ENCODE measurements at regions not wholly inside any gene's neighbourhood (a gene's known extent, or its start where the extent isn't known, plus 50 kb on each side); places are given as distances from the start of the nearest gene placed in this dataset.
"Not testable (repeated sequence)": the region's sequence is repeated elsewhere in the genome, so short reads cannot be mapped to it uniquely, and the experiment has no call there.

GRCh38 chr17:70327279-70327678 is 157.9 kb downstream of the KCNJ2 start:
- no peak for DNase-seq

GRCh38 chr17:70327723-70328122 is 158.4 kb downstream of the KCNJ2 start:
- DNase-seq = no peak

- no peak for DNase-seq
Measured at GRCh38 chr17:70329721-70330120, 160.4 kb downstream of the KCNJ2 start.

- DNase-seq = not testable (repeated sequence)
Measured at GRCh38 chr17:70331066-70331465, 161.7 kb downstream of the KCNJ2 start.

GRCh38 chr17:70332356-70333210 is 163.3 kb downstream of the KCNJ2 start:
- no peak for DNase-seq

DNA sequence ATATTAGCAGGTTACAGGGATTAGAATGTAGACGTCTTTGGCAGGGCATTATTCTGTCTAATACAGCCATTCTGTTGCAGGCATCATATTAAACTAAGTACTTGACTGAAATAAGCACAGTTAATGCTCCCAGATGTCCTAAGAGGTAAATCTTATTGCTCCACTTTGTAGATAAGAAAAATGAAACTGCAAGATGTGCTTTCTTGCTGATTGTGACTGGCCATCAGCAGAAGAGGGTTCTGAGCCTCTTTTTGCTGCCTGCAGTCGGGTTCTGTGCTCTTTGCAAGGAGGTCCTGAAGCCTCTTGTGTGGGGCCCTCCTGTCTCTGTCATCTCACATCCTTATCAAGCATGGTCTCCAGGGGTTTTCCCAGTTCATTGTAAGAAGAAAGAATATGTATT is 167.1 kb downstream of the KCNJ2 start:
- no peak for DNase-seq

GRCh38 chr17:70338946-70339354 is 169.6 kb downstream of the KCNJ2 start:
- DNase-seq = no peak

GRCh38 chr17:70343114-70343513 is 173.8 kb downstream of the KCNJ2 start:
- DNase-seq = no peak

DNA sequence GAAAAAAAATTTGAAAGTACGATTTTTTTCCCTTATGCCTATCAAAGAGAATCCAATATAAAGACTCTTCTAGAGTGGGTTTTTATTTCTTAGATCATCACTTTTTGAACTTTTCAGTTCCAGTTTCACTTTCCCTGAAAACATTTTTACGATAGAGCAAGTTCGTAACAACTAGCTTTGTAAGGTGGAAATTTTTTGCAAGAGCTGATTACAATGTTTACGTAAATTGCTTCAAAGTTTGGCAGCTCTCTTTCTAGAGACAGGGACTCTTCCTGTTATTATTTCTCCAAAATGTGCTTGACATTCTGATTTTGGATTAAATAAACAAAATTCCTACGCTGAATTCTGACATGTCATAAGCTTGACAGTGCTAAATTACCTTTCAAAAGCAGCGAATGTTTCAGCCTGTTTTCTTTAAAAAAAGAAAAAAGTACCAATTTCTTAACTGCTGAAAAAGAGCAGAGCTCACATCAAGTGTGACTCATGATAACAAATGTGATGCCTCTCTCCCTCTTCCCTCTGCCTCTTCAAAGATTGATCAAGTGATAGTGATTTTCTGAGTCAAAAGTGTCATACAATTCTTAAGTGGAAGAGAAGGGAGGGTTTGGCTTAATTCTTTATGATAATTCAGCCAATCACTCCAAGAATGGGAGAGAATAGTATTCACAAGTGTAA is 175.2 kb downstream of the KCNJ2 start:
- no peak for DNase-seq

DNA sequence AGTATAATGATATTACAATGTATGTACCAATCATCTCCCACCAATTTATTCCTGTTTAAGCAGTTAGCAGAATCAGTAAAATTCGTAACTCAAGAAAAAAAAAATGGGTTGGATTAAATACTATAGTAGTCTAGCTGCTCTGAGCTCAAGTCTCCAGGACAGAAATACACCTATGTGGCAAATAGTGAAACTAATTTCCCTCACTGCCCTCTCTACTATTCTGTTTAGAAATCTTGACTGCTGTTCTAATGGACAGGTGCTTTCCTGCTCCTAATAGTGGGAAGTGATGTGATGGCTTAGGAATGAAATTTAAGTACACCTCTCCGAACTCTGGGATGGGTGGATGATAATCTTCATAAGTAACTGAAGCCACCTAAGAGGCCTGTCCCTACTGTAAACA is 175.7 kb downstream of the KCNJ2 start:
- DNase-seq = no peak

DNA sequence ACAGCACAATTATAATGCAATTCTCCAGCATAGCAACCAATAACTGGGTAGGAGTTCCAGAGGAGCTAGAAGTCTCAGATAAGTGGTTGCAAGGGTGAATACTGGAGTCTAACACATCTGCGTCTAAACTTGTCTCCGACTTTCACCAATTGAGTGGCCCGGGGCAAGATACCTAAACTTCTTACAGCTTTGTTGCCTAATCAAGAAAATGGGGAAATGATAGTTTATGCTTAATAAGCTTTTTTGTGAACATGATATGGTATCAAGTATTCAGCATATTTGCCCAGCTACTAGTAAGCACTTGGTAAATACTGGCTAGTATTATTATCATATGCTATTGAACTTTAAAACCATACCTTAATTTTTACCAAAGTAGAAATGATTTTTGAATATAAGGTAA is 183.5 kb downstream of the KCNJ2 start:
- no peak for DNase-seq

DNA sequence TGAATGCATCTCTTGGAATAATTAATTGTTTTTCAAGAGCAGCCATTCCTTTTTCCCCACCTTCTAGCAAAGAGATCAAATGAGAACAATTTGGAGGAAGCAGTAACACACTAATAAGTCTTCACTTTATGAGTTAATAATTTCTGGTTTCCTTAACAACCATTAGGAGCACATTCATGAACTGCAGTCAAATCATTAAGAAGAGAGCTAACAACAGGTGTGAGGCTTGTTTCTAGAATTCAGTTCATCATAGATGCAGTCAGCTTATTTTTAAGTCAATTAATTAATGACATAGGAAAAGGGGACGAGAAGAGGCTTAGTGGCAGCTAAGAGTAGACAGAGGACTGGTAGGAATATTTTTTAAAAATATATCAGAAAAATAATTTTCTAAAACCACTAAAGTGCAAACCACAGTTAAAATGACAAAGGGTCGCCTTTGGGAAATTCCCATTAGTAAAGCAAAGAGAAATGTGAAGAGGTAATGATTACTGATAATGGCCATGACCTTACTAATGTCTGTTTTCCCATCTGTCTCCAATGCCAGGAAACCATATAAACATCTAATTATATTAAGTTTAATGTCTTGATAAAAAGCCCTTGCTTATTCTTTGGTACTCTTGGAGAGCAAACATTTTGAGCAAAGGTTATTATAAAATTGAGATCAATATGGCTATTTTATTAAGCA is 184.2 kb downstream of the KCNJ2 start:
- no peak for DNase-seq

- DNase-seq = no peak
Measured at GRCh38 chr17:70355185-70355584, 185.9 kb downstream of the KCNJ2 start.

DNA sequence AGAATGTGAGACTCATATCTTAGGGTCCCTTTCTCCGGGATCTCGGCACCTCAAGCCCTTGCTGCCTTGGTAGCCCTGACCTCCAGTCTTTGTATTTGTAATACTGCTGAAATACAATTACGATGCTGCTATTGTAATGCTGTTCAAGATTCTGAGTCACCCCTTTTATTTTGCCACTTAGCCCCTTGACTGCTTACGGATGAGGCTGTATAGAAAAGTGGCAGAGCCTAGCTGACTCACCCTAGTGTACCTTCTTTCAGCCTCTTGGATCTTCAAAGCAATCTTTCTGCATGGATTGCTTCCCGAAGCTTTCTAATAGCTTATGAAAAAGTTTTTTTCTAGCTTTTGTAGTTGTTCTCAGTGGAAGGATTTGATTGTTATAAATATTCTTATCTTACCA is 187.9 kb downstream of the KCNJ2 start:
- DNase-seq = no peak

DNA sequence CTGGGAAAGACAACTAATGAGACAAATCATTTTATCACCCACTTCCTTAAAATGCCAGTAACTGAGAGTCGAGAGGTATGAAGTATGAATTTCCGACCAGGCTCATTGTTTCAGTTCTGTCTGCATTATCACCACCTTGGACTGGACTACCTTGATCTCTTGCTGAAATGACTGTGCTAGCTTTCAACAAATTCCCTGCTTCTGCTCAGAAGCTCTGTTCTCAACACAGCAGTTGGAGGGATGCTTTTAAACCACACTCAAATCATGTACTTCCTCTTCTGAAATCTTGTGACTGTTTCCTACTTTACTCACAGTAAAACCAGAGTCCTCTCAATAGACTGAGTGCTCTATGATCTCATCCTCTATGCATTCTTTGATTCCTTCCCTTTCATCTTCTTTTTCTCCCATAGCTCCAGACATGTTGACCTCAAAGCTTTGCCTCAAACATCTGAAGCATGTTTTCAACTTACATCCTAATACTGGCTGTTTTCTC is 195.8 kb downstream of the KCNJ2 start:
- no peak for DNase-seq

DNA sequence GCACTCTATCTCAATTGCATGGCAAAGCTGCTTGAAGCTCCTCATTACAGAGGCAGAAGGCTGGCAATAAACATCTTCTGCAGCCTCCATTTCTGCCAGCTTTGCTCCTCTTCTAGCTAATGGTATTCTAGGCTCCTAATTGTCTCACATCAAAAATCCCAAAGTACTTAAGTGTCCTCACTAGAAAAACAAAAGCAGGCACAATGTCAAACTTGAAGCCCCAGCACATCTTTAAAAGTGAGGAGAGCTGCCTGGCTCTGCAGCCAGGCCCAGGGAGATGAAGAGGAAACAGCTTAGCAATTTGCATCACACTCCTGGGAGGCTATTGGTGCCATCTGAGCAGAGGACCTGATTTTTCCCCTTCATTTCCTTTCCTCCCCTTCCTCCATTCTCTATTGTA is 197.1 kb downstream of the KCNJ2 start:
- no peak for DNase-seq

DNA sequence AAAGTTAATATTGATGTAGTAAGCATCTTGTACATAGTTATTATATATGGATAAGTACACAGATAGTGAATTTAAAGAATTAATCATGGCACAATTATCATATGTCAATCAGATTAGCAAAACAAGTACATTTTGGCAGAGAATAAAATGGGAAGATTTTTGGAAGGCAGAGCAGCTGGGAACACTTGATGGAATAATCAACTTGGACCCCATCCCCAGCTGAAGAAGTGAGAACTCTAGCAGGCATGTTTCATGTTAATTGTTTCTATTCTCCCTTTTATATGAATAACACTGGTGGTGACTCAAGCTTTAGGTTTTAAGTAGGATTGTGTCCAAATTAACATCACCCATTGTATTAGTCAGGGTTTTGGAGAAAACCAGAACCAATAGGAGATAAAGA is 198.7 kb downstream of the KCNJ2 start:
- DNase-seq = no peak

DNA sequence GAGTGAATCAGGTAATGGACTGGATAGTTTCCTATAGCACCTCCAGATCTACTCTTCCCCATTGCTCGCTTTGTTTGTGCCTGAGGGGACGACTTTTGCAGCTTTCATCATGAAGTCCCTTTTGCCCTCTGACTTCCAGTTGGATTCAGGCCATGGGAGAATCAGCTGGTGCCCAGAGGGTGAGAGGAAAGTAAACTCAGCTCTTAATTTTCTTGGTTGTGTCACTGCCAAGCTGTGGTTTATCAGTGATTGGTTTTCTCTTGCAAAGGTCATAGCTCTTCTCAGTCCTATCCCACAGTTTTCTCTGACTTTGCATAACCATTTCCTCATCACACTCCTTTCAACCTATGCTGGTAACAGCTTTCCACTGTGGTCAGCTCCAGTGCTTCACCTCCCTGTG is 200.1 kb downstream of the KCNJ2 start:
- no peak for DNase-seq

DNA sequence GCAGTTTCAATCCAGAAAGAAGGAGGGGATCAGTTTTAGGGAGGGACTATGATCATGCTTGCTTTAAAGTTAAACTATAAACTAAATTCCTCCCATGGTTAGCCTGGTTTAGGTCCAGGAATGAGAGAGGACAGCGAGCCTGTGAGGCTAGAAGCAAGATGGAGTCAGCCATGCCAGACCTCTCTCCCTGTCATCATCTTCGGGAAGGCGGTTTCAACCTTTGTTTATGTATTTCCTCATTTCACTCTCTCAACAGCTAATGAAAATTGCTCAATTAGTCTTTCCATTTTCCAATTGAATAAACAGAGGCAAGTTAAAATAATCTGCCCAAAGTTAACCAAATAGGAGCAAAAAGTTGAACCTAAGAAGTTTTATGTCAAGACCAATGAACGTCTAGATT is 201.5 kb downstream of the KCNJ2 start:
- DNase-seq = no peak

- no peak for DNase-seq
Measured at GRCh38 chr17:70373369-70373768, 204.0 kb downstream of the KCNJ2 start.

- DNase-seq = no peak
Measured at GRCh38 chr17:70374496-70374895, 205.2 kb downstream of the KCNJ2 start.

DNA sequence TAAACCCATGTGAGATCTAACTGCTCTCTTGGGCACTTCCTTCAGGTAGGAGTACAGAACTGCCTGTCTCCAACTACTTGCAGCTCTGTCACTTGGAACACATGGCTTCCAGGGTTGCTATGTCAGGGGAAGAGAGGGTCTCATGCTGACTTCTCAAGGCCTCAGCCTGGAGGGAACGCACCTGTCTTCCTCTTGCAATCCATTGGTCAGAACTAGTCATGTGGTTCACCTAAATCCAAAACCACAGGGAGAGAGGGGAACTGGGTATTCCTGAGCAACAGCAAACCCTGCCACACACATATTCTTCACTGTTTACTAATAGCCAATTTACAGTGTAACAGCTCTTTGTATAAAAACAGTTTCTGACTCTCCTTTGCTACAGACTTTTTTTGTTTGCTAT is 206.1 kb downstream of the KCNJ2 start:
- DNase-seq = no peak
